HCEC 1CT (cell line): ENCODE measurements at regions not wholly inside any gene's neighbourhood (a gene's known extent, or its start where the extent isn't known, plus 50 kb on each side); places are given as distances from the start of the nearest gene placed in this dataset.

ENCODE experiments used
- DNase-seq: peaks from one replicate; pipeline ENCODE4 v3.0.0-alpha.2; 2017

- DNase-seq, result no peak
These were observed 409.6 kb upstream of the ID4 start for GRCh38 chr6:19427548-19427947.

GRCh38 chr6:19432966-19433498 lies 404.1 kb upstream of the ID4 start:
- DNase-seq, result no peak

DNA sequence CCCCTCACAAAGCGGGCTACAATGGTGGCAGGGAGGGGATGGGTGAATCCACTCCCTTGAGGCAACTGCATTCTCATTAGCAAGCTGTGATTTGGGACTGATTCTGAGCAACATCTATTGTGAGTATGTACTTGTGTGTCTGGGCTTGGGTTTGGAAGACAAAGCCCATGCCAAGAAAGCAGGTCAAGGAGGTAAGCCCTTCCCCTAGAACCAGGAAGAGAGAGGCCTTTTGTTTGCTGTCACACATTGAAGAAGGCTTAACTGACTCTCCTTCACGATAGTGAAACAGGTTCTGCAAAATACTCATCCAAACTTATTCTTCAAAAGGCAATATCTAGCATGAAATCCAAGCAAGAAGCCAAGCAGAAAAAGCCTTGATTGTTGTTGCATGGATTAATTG lies 403.1 kb upstream of the ID4 start:
- no peak for DNase-seq

DNA sequence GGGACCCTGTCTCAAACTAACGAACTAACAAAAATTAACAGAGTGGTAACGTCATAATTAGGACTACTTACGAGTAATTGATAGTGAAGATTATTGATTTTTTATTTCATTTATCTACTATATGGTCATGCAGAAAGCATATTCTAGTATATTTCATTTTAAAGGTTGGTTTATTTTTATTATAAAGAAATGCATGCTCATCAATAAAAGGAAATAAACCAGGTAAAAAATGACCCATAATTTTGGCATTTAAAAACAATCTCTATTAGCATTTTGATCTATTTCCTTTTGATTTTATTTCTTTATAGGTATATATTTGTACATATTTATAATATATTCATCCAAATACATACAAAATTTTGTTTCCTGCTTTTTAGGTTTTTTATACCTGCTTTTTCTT lies 401.4 kb upstream of the ID4 start:
- no peak for DNase-seq

GRCh38 chr6:19438566-19439353 lies 398.4 kb upstream of the ID4 start:
- DNase-seq, result no peak

- no peak for DNase-seq
These were observed 396.6 kb upstream of the ID4 start for GRCh38 chr6:19440531-19440930.

DNA sequence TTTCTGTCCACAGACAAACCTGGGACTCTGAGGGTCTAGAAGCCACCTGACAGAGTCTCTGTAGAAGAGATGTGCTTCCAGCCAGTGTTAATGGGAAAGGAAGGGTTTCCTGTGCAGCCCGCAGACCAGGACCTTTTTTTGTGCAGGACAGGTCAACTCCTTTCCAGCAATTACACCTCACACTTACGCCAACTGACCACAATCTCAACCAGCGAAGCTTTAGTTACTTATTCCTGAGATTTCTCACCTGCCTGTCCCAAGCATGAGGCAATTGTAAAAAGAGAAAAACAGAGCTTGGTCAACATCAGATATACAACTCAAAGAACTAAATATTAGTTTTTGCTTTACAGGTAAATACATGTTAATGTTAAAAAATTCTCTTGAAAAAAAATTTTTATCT lies 393.8 kb upstream of the ID4 start:
- no peak for DNase-seq

GRCh38 chr6:19444041-19444440 lies 393.1 kb upstream of the ID4 start:
- DNase-seq, result no peak

DNA sequence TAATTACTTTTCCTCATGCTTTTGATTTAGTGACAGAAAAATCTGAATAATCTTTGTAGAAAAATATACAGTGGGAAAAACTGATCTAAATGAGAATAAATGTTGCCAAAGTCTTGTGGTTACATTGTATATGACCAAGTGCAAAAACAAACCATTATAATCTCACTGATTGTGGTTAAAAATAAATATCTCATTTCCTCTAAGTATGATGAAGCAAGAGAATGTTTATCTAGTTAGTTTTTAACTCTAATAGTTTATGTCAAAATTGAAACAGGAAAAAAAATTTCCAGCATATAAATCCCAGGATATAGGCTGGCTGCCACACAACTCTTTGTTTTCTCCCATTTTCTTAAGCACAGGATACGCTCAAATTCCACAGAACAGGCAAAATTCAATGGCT lies 392.7 kb upstream of the ID4 start:
- DNase-seq, result no peak

DNA sequence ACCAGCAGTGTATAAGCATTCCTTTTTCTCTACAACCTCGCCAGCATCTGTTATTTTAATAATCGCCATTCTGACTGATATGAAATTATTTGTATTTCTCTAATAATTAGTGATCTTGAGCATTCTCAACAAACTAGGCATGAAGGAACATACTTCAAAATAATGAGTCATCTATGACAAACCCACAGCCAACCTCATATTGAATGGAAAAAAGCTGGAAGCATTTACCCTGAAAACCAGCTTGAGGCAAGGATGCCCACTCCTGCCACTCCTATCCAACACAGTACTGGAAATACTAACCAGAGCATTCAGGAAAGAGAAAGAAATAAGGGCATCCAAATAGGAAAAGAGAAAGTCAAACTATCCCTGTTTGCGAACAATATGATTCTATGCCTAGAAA lies 390.6 kb upstream of the ID4 start:
- DNase-seq, result no peak

DNA sequence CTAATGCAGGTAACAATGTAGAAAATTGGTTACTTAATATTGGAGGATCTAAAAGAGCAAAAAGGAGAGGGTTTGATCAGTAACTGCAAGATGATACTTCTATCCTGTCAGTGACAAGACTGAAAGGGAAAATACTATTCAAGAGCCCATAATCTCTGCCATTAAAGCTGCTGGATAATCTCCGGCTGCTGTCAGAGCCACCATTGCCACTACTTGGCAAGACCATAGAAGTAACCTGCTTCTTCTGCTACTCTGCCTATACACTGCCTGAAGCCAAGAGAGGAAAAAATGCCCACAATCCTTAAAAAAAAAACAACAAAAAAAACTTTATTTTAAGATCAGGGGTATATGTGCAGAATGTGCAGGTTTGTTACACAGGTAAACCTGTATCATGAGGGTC lies 386.5 kb upstream of the ID4 start:
- DNase-seq, result no peak

- DNase-seq, result no peak
These were observed 384.7 kb upstream of the ID4 start for GRCh38 chr6:19452495-19452894.

DNA sequence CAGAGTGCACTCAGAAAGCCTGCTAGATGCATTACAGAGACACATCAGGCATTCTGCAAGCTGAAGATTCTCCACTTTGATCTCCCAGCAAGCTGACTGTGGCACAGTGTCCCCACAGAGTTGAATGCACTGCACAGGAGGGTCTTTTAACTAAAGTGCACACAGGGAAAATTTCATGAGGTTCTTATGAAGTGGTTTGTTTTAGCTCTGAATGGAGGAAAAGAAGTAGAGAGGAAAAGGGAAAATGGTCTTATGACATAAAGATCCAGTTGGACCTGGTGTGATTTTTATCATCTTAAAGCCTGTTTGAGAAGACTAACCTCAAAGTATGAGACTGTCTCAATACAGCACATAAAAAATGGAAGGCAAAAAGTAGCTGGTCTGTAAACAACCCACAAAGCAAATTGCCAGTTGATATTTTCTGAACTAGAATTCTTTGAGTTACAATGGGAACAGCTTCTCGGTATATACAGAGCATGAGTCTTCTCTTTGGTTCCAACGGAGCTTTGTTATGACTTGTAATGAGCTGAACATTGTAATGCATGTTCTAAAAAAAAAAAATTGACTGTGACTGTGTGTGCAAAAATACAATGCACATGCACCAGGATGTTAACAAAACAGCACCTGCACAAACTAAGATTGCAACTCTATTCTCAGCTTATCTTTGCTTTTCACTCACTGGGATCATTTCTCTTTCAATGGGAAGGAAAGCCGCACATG lies 383.0 kb upstream of the ID4 start:
- no peak for DNase-seq

DNA sequence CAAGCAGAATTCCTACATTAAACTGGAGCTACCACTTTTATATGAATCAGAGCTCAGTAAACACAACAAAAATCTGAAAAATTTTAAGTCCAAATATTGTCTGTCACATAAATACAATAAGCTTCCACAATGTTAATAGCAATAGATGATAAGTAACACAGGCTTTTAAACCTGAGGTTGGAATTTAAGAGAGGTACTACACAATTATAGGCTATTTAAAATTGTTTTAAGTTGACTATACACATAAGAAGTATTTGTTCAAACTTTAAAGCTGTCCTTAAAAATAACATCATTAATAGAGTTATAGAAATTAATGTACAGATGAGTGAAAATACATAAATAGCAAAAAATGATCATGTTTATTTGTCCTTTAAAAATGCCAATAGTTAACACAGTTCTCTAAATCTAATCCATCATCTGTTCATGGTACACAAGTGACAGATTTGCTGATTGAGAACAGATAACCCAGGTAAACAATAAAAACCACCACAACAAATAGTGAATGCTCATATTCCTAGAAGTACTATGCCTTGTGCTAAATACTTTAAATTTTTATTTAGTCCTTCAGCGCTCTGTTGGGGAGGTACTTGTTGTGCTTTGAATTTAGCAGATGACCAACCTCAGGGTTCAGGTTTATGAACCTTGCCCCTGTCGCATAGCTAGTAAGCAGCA lies 382.3 kb upstream of the ID4 start:
- no peak for DNase-seq

DNA sequence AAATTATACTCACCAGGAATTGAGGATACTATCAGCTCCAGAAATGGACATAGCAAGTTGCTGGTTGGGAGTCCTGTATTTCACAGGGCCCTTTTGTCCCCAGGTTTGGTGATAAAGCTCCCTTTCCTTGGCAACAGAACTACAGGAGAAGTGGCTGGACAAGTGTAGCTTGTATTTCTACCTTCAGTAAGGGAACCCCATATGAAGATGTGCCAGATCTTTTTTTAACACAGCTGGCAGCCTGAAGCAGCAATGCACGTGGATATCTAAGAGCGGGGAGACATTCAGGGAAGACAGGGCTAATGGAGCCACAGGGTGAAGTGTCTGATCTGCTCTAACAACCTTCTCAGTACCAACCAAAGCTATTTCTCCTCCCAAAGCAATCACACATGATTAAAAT lies 373.9 kb upstream of the ID4 start:
- no peak for DNase-seq

GRCh38 chr6:19463925-19464324 lies 373.2 kb upstream of the ID4 start:
- DNase-seq, result no peak

DNA sequence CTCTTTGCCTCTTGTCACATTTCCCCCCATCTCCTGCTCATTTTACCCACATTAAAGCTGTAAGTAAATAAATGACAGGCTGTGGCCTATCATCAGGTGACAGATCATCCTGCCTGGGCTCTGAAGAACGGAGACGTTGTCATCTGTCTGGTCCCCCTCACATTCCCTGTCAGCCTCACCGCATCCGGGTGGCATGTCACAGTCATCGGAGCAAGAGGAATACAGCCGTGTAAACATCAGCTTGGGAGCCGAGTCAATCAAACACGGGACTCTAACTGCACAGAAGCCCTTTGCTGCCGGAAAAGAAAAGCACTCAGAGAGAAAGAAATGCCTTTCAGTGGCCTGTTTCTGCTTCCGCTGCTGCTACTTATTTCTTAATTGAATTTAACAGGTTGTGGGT lies 371.9 kb upstream of the ID4 start:
- no peak for DNase-seq

GRCh38 chr6:19465760-19466159 lies 371.4 kb upstream of the ID4 start:
- DNase-seq, result no peak

DNA sequence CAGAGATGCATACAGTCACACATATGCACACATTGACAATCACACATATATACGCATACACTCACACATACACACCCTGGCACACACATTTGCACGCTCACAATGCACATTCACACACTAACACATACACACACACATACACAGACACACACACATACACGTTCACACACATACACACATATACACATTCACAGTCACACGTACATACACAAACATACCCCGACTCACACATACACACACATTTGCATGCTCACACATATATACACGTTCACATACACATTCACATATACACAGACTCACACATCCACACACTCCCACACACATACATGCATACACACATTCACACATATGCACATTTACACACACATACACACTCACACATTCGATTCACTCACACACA lies 366.8 kb upstream of the ID4 start:
- DNase-seq, result no peak

DNA sequence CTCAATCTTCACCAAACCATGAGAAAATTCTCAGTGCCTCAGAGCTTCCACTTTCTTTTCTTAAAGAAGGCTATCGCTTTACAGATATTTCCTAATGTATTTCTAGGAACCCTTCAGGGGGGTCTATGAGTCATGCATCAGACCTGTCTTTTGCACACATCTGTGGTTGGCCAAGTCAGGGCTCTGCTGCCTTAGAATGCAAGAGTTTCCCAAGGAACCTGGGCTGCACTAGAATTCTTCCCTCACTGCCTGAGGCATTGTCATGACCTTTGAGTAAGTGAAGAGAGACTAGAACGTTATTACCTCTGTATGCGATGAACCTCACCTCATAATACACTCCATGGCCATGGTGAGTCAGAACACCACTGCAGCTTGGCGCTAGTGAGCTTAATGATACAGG lies 365.0 kb upstream of the ID4 start:
- no peak for DNase-seq

GRCh38 chr6:19472850-19473249 lies 364.3 kb upstream of the ID4 start:
- no peak for DNase-seq

GRCh38 chr6:19477563-19477962 lies 359.6 kb upstream of the ID4 start:
- no peak for DNase-seq

DNA sequence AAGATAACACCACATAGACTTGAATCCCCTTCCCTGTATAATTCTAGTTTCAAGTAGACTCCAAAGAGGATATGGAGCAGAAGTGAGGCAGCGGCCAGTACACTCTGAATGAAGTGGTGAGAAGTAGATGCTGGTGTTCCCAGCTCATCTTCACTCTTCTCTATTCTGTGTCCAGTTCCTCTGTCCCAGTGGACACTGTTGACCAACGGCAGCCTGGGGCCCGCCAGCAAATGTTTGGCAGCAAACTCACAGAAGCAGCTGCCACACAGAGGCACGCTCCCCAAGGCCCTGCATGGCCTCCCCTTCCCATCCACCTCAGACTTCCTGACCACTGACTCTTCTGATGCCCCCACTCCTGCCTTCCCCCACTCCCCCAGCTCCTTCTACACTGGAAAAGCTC lies 358.9 kb upstream of the ID4 start:
- no peak for DNase-seq

DNA sequence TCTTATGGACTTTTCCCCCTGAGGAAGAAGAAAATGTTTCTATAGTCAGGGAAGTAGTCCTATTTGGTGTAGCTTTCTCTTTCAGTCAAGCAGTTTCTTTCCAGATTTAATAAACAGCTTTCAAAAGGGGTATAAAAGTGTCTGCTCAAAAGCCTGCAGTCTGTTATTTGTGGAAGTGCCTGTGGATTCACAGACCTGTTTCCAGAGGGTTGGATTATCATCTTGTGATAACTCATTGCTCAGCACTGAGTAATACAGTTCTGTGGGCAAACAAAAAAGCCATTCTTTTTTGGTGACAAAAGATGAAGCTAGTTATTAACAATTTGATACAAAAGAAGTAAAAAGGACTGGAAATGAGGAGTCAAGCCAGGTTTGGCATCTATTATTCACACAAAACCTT lies 358.2 kb upstream of the ID4 start:
- DNase-seq, result no peak
